A549 (cell line): ENCODE measurements at regions not wholly inside any gene's neighbourhood (a gene's known extent, or its start where the extent isn't known, plus 50 kb on each side); places are given as distances from the start of the nearest gene placed in this dataset.

Experiments
- ATAC-seq, 2 experiments: fragments of 200-7000 bp in 1 of 2; fragments of >200 bp in 1 of 2; cut with Nextera tagmentation in 1 of 2; cut with Tn5 transposase in 1 of 2; 3 replicates each; pipeline versions ENCODE4 v1.8.0 to v1.9.1; 2018 to 2020; ENCODE audit warnings: mild to moderate bottlenecking in 1 of 2, moderate library complexity in 1 of 2
- CTCF ChIA-PET: fragments of 300-600 bp; sonication (Branson Sonifier 250); formaldehyde crosslinking; extraction: SDS; loops from one replicate; lab custom pipeline; 2021; ENCODE audit warnings: antibody characterized with exemption, inconsistent platforms; lab: Yijun Ruan, JAX
- POLR2A ChIA-PET: fragments of 350-600 bp; formaldehyde crosslinking; extraction: SDS; loops from one replicate; lab custom pipeline; 2021; ENCODE audit warnings: antibody characterized with exemption, inconsistent platforms; lab: Yijun Ruan, JAX
- DNase-seq, 2 experiments: peaks; one replicate each; pipeline versions ENCODE4 v3.0.0 to v3.0.0-alpha.2; 2011 to 2016; ENCODE audit warnings: low read depth in 1 of 2, low spot score in 1 of 2
- FAIRE-seq: peaks from 2 replicates; lab custom pipeline; 2011; peaks lifted over from hg19 to GRCh38; lab: Jason Lieb, UNC
- H3K27ac ChIP-seq, 2 experiments: fragments of >200 bp; sonication (Bioruptor Twin); formaldehyde crosslinking; 3 replicates each; pipeline ENCODE4 v1.5.1; 2016 to 2017
- H3K4me1 ChIP-seq: fragments of >200 bp; sonication (Bioruptor Twin); formaldehyde crosslinking; 3 replicates; pipeline ENCODE4 v1.6.1; 2016
- H3K4me2 ChIP-seq: fragments of >200 bp; sonication (Bioruptor Twin); formaldehyde crosslinking; 3 replicates; pipeline ENCODE4 v1.6.1; 2016
- H3K4me3 ChIP-seq: fragments of >200 bp; sonication (Bioruptor Twin); formaldehyde crosslinking; 3 replicates; pipeline ENCODE4 v1.5.1; 2016
- H3K9me3 ChIP-seq: fragments of >200 bp; sonication (Bioruptor Twin); formaldehyde crosslinking; 3 replicates; pipeline ENCODE4 v1.6.1; 2016
- CBX8 ChIP-seq: fragments of 200-600 bp; sonication (generic); IDR thresholded peaks from 2 replicates; pipeline ENCODE4 v1.6.1; 2016
- CHD2 ChIP-seq: fragments of 150-350 bp; IDR thresholded peaks from 2 replicates; pipeline ENCODE4 v1.6.1; 2014; ENCODE audit warnings: low read length; ENCODE audit not compliant: partially characterized antibody
- EP300 ChIP-seq, 2 experiments: fragments of >200 bp; sonication (Bioruptor Twin); formaldehyde crosslinking; IDR thresholded peaks; 2 replicates in 1 of 2; 3 replicates in 1 of 2; pipeline ENCODE4 v1.6.1; 2016 to 2017
- FOSL2 ChIP-seq, 2 experiments: fragments of 450-650 bp in 1 of 2; fragments of >200 bp in 1 of 2; sonication (Bioruptor Twin) in 1 of 2; formaldehyde crosslinking; IDR thresholded peaks; 2 replicates each; pipeline versions ENCODE4 v1.5.0 to v1.6.1; 2016 to 2020; ENCODE audit warnings: mild to moderate bottlenecking in 1 of 2, moderate library complexity in 1 of 2
- GATA3 ChIP-seq: IDR thresholded peaks from 2 replicates; pipeline ENCODE4 v1.6.1; 2012; ENCODE audit warnings: borderline replicate concordance
- HOXA7 ChIP-seq: fragments of 250-450 bp; sonication (Bioruptor Pico); IDR thresholded peaks from 2 replicates; pipeline ENCODE4 v1.5.0; 2020; ENCODE audit warnings: mild to moderate bottlenecking, moderate library complexity
- MAFK ChIP-seq: fragments of 450-650 bp; IDR thresholded peaks from 2 replicates; pipeline ENCODE4 v1.6.1; 2014; ENCODE audit not compliant: partially characterized antibody
- MAZ ChIP-seq: fragments of 150-350 bp; IDR thresholded peaks from 2 replicates; pipeline ENCODE4 v1.6.1; 2014; ENCODE audit warnings: antibody characterized with exemption, low read depth, low read length, borderline replicate concordance
- MYC ChIP-seq: IDR thresholded peaks from 2 replicates; pipeline ENCODE4 v1.6.1; 2012; ENCODE audit warnings: mild to moderate bottlenecking, inconsistent platforms, low read length, improper control_type of control experiment, borderline replicate concordance
- NPAS2 ChIP-seq: fragments of 250-450 bp; sonication (Bioruptor Pico); IDR thresholded peaks from 2 replicates; pipeline ENCODE4 v1.8.0; 2022; ENCODE audit warnings: mild to moderate bottlenecking, moderate library complexity, borderline replicate concordance
- PHF8 ChIP-seq: fragments of 200-600 bp; sonication (generic); IDR thresholded peaks from 2 replicates; pipeline ENCODE4 v1.6.1; 2016; ENCODE audit warnings: low read depth, mild to moderate bottlenecking, antibody characterized with exemption, moderate library complexity, borderline replicate concordance
- POLR2A ChIP-seq: IDR thresholded peaks from 2 replicates; pipeline ENCODE4 v1.6.1; 2012; ENCODE audit warnings: mild to moderate bottlenecking, low read length
- RAD21 ChIP-seq, 2 experiments: fragments of >200 bp in 1 of 2; sonication (Bioruptor Twin) in 1 of 2; formaldehyde crosslinking in 1 of 2; IDR thresholded peaks in 1 of 2; conservative IDR thresholded peaks in 1 of 2; 2 replicates in 1 of 2; 3 replicates in 1 of 2; pipeline ENCODE4 v1.6.1; 2012 to 2018; ENCODE audit warnings: inconsistent platforms in 1 of 2
- RCOR1 ChIP-seq: fragments of 150-350 bp; IDR thresholded peaks from 2 replicates; pipeline ENCODE4 v1.6.1; 2014; ENCODE audit warnings: antibody characterized with exemption, low read length, low read depth
- RNF2 ChIP-seq: fragments of 200-600 bp; sonication (generic); IDR thresholded peaks from 2 replicates; pipeline ENCODE4 v1.6.1; 2016; ENCODE audit warnings: low read depth, mild to moderate bottlenecking, antibody characterized with exemption, moderate library complexity, borderline replicate concordance
- SMC3 ChIP-seq: fragments of >200 bp; sonication (Bioruptor Twin); formaldehyde crosslinking; IDR thresholded peaks from 3 replicates; pipeline ENCODE4 v1.6.1; 2018; ENCODE audit warnings: inconsistent platforms
- SREBF2 ChIP-seq: fragments of 450-650 bp; IDR thresholded peaks from 2 replicates; pipeline ENCODE4 v1.6.1; 2014; ENCODE audit warnings: mild to moderate bottlenecking, moderate library complexity
- TP53 ChIP-seq: fragments of 250-450 bp; sonication (Bioruptor Pico); IDR thresholded peaks from 2 replicates; pipeline ENCODE4 v1.5.0; 2021; ENCODE audit warnings: mild to moderate bottlenecking, moderate library complexity
- ZFP36 ChIP-seq: fragments of 450-650 bp; IDR thresholded peaks from 2 replicates; pipeline ENCODE4 v1.6.1; 2014; ENCODE audit warnings: borderline replicate concordance; ENCODE audit not compliant: partially characterized antibody
- ZNF302 ChIP-seq: fragments of 250-450 bp; sonication (Bioruptor Pico); IDR thresholded peaks from 2 replicates; pipeline ENCODE4 v1.9.0; 2021; ENCODE audit warnings: inconsistent platforms, mild to moderate bottlenecking, moderate library complexity
- WGBS: methylation state at CpG from one replicate; pipeline ENCODE4 v1.1.6; 2017; ENCODE audit errors: missing lambda C conversion rate; 5-methylcytosine and 5-hydroxymethylcytosine counted together
- TF ChIP-seq, protein P1 (sequence below): fragments of >200 bp; sonication (Bioruptor Twin); formaldehyde crosslinking; IDR thresholded peaks from 3 replicates; pipeline ENCODE4 v1.5.1; 2016
- TF ChIP-seq, protein P2 (sequence below): fragments of 200-600 bp; sonication (generic); IDR thresholded peaks from 2 replicates; pipeline ENCODE4 v1.6.1; 2016; ENCODE audit warnings: antibody characterized with exemption, mild to moderate bottlenecking, moderate library complexity
- TF ChIP-seq, protein P3 (sequence below): fragments of 250-450 bp; sonication (Bioruptor Pico); IDR thresholded peaks from 2 replicates; pipeline ENCODE4 v1.5.0; 2020; ENCODE audit warnings: low read depth, mild to moderate bottlenecking, moderate library complexity
- TF ChIP-seq, protein P4 (sequence below): fragments of 250-450 bp; sonication (Bioruptor Pico); IDR thresholded peaks from 2 replicates; pipeline ENCODE4 v1.5.0; 2021; ENCODE audit warnings: mild to moderate bottlenecking, moderate library complexity, borderline replicate concordance

DNA sequence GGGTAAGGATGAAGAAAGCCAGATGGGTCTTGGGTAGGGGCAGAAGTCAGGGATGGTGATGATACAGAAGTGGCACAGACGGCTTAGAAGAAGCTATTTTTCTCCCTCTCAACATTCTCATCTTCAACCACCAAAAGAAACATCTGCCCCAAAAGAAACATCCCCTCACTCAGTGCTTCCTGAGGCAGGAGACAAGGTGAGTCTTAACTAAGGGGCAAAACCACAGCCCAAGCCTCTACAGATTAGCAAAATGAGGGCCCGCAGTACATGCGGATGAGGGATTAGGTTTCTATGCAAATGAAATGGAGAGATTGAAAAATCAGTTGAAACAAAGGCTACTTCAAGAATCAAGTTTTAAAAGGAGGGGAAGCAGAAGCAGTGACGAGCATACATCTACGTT is 241.3 kb upstream of the CCDC196 start:
- TF ChIP-seq ZNF302 (CRISPR knock-in tag) (no peak), EP300 (IDR thresholded peaks at IDR 0.05) (no peak), RNF2 (no peak), TP53 (CRISPR knock-in tag) (no peak), POLR2A (no peak), MAFK (no peak), NPAS2 (no peak), RAD21 (conservative IDR thresholded peaks at IDR 0.05 in 1 of 2, IDR thresholded peaks at IDR 0.05 in 1 of 2) (no peak), HOXA7 (CRISPR knock-in tag) (no peak), GATA3 (no peak), ZFP36 (no peak), CHD2 (no peak), SMC3 (no peak), CBX8 (no peak), MYC (no peak)
- TF ChIP-seq, protein P1, sequence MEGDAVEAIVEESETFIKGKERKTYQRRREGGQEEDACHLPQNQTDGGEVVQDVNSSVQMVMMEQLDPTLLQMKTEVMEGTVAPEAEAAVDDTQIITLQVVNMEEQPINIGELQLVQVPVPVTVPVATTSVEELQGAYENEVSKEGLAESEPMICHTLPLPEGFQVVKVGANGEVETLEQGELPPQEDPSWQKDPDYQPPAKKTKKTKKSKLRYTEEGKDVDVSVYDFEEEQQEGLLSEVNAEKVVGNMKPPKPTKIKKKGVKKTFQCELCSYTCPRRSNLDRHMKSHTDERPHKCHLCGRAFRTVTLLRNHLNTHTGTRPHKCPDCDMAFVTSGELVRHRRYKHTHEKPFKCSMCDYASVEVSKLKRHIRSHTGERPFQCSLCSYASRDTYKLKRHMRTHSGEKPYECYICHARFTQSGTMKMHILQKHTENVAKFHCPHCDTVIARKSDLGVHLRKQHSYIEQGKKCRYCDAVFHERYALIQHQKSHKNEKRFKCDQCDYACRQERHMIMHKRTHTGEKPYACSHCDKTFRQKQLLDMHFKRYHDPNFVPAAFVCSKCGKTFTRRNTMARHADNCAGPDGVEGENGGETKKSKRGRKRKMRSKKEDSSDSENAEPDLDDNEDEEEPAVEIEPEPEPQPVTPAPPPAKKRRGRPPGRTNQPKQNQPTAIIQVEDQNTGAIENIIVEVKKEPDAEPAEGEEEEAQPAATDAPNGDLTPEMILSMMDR = no peak
- TF ChIP-seq, protein P2, sequence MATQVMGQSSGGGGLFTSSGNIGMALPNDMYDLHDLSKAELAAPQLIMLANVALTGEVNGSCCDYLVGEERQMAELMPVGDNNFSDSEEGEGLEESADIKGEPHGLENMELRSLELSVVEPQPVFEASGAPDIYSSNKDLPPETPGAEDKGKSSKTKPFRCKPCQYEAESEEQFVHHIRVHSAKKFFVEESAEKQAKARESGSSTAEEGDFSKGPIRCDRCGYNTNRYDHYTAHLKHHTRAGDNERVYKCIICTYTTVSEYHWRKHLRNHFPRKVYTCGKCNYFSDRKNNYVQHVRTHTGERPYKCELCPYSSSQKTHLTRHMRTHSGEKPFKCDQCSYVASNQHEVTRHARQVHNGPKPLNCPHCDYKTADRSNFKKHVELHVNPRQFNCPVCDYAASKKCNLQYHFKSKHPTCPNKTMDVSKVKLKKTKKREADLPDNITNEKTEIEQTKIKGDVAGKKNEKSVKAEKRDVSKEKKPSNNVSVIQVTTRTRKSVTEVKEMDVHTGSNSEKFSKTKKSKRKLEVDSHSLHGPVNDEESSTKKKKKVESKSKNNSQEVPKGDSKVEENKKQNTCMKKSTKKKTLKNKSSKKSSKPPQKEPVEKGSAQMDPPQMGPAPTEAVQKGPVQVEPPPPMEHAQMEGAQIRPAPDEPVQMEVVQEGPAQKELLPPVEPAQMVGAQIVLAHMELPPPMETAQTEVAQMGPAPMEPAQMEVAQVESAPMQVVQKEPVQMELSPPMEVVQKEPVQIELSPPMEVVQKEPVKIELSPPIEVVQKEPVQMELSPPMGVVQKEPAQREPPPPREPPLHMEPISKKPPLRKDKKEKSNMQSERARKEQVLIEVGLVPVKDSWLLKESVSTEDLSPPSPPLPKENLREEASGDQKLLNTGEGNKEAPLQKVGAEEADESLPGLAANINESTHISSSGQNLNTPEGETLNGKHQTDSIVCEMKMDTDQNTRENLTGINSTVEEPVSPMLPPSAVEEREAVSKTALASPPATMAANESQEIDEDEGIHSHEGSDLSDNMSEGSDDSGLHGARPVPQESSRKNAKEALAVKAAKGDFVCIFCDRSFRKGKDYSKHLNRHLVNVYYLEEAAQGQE = no peak
- TF ChIP-seq, protein P3, sequence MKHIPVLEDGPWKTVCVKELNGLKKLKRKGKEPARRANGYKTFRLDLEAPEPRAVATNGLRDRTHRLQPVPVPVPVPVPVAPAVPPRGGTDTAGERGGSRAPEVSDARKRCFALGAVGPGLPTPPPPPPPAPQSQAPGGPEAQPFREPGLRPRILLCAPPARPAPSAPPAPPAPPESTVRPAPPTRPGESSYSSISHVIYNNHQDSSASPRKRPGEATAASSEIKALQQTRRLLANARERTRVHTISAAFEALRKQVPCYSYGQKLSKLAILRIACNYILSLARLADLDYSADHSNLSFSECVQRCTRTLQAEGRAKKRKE (CRISPR knock-in tag) = no peak
- TF ChIP-seq, protein P4, sequence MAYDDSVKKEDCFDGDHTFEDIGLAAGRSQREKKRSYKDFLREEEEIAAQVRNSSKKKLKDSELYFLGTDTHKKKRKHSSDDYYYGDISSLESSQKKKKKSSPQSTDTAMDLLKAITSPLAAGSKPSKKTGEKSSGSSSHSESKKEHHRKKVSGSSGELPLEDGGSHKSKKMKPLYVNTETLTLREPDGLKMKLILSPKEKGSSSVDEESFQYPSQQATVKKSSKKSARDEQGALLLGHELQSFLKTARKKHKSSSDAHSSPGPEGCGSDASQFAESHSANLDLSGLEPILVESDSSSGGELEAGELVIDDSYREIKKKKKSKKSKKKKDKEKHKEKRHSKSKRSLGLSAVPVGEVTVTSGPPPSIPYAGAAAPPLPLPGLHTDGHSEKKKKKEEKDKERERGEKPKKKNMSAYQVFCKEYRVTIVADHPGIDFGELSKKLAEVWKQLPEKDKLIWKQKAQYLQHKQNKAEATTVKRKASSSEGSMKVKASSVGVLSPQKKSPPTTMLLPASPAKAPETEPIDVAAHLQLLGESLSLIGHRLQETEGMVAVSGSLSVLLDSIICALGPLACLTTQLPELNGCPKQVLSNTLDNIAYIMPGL (CRISPR knock-in tag) = no peak
- ATAC-seq (no peak), FAIRE-seq (no peak), DNase-seq (no peak)
- no peak overlapping the region for H3K4me2 ChIP-seq
- ChIA-PET CTCF (interaction anchor here (1.6 to 1.7 kb wide), 2 partner anchors 10 kb away, joined by 5 read pairs; no protein-coding TSS in a partner anchor), POLR2A (no interaction called here)
- no peak overlapping the region for H3K4me3 ChIP-seq
- no peak overlapping the region for H3K27ac ChIP-seq
- no peaks in the 10 kb centered on the region for H3K9me3 ChIP-seq
- 34% methylated on average over 5 of the region's 5 CpGs for WGBS
- no peaks in the 10 kb centered on the region for H3K4me1 ChIP-seq

DNA sequence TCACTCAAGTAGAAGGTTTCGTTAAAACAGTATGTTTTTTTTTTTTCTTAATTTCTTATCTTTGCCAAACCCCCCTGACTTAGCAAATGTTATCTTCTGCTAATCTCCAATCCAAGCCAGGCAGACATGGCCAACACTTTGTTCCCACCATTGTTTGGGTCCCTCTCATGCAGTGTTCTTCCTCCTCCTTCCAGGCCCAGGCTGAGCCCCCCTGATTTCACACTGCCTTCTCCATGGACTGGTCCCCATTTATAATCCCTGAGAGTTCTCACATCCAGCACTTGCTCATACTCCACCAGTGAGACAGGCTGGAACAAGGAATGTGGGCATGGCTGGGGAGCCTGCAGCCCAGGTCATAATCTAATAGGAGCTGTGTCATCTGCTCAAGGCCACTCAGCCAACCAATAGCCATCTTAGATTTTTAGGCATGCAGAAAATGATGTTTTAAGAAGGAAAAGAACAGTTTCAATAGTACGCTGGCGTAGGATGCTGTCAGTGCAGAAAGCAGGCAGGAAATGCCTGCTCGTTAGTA is 238.4 kb upstream of the CCDC196 start:
- Histone ChIP-seq H3K27ac (no peak overlapping the region), H3K9me3 (no peaks in the 10 kb centered on the region), H3K4me2 (no peak overlapping the region)
- WGBS = 23% methylated on average over 4 of the region's 4 CpGs
- CTCF ChIA-PET = no interaction called here
- TF ChIP-seq MAZ (no peak), RCOR1 (no peak), PHF8 (no peak), FOSL2 (IDR thresholded peaks at IDR 0.05) (no peak), FOSL2 (CRISPR knock-in tag; IDR thresholded peaks at IDR 0.05) (no peak), SMC3 (no peak), SREBF2 (no peak)
- TF ChIP-seq, protein P3 (CRISPR knock-in tag) = no peak
- TF ChIP-seq, all 56 proteins: peak for 0
- DNase-seq = no peak
- Histone ChIP-seq H3K4me3 (no peak overlapping the region), H3K4me1 (no peaks in the 10 kb centered on the region)
- no peak for FAIRE-seq
- POLR2A ChIA-PET = no interaction called here
- no peak for ATAC-seq
